PC-9 (cell line): ENCODE measurements at regions not wholly inside any gene's neighbourhood (a gene's known extent, or its start where the extent isn't known, plus 50 kb on each side); places are given as distances from the start of the nearest gene placed in this dataset.

ENCODE experiments used
- CTCF ChIP-seq: fragments of 200-600 bp; sonication (generic); conservative IDR thresholded peaks from 2 replicates; pipeline ENCODE4 v1.6.1; 2017; ENCODE audit warnings: mixed run types, antibody characterized with exemption, mild to moderate bottlenecking, moderate library complexity
- EZH2 ChIP-seq: fragments of 200-600 bp; sonication (generic); IDR thresholded peaks from 2 replicates; pipeline ENCODE4 v1.8.0; 2017; ENCODE audit warnings: antibody characterized with exemption, low read depth

GRCh38 chr14:106507354-106507753 lies 981.0 kb downstream of the TMEM121 start:
- no peak for TF ChIP-seq EZH2
- no peak for TF ChIP-seq CTCF
